ENCODE measurements at regions not wholly inside any gene's neighbourhood (a gene's known extent, or its start where the extent isn't known, plus 50 kb on each side); places are given as distances from the start of the nearest gene placed in this dataset.
"Not testable (repeated sequence)": the region's sequence is repeated elsewhere in the genome, so short reads cannot be mapped to it uniquely, and the experiment has no call there.

DNA sequence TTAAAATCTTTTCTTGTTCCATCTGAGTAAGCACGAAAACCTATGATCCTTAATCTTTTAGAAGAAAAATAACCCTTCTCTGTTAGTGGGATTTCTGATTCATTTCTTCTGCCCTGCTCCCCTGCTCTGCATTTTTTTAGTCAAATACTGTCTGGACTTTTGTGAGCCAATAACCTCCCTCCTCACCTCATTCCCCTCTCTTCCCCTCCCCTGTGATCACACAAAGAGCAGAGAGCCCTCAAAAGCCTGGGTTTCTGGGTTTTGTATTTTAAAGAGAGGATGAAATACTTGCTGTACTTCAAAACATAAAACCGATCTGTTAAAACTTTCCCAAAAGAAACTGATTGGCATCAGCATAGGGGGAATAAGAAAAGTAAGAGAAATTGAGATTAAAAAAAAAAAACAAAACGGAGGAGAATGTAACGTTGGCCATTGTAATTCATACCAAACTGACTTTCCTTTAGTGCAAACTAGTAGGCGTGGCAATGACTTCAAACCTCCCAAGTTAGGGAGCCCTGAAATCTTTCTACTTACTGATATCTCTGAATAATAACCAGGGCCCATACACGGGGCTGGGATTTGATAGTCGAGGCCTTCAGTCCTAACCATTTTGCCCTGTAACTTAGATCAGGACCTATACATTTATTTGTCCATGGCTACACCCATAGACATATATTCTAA lies 232.9 kb downstream of the TM9SF2 start:
- no peak for DNase-seq (ENCODE audit: low spot score)

- no peak for DNase-seq (ENCODE audit: low spot score)
Measured at GRCh38 chr13:99733346-99733745, 232.1 kb downstream of the TM9SF2 start.

DNA sequence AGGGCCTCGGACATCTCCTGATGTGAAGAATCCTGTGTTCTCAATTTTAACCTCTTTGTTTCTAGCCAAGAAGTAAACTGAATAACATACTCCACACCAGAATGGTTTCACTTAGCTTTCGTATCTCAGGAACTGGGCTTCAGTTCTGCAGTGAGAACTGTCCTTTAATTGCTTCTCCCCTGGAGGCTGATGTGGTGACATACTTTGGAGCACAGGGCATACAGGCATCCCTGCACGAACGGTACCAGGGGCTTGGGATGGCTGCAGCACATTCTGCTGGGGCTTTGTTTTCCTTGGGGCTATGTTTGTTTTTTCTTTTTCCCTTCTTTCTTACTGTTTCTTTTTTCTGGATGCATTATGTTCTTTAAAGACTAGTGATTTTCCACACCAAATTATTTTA lies 230.5 kb downstream of the TM9SF2 start:
- no peak for DNase-seq (ENCODE audit: low spot score)

DNA sequence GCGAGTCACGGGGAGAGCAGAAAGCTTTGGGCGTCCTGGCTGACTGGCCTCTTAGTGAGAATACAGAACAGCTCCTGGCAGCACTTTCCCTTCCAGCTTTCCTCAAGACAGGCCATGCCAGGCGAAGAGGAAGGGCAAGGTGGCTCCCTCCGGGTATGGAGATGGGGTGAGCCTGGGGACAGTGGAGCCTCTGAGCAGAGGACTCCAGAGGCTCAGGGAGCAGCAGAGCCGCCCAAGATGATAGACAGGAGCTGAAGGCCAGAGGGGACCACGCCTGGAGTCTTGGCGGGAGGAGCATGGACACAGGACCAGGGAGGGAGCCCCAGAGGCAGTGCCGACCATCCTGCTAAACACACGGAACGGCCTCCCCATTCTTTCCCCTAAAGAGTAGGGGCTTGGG lies 229.1 kb downstream of the TM9SF2 start:
- DNase-seq (ENCODE audit: low spot score): no peak

- DNase-seq (ENCODE audit: low spot score): no peak
Measured at GRCh38 chr13:99729745-99730144, 228.5 kb downstream of the TM9SF2 start.

GRCh38 chr13:99727651-99728050 lies 226.4 kb downstream of the TM9SF2 start:
- DNase-seq (ENCODE audit: low spot score): not testable (repeated sequence)

DNA sequence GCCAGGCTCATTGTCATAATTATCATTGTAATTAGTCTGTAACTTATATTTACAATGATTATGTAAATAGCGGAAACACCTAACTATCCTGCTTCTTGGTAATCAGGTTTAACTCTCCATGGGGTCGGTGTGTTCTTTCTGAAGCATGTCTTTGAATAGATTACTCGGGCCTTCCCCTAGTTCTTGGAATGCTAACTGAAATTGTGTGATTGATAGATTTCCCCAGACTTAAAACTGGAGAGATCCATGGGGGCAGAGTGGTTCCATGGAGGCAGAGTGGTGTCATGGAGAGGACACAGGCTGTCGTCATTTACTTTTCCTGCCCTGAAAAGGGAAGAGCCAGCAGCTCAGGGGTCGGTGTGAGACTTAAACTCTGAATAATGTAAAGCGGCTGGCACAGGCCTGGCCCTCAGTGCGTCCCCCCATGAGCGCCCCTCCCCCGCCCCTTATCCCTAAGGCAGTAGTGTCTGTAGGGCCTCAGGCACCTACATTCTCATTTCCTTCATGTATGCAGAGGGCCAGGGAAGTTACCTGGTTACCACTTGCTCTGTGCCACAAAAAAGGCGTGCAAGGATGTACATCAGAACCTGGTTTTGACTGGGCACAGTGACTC lies 225.1 kb downstream of the TM9SF2 start:
- DNase-seq (ENCODE audit: low spot score): no peak

- no peak for DNase-seq (ENCODE audit: low spot score)
Measured at GRCh38 chr13:99725644-99726043, 224.4 kb downstream of the TM9SF2 start.

DNA sequence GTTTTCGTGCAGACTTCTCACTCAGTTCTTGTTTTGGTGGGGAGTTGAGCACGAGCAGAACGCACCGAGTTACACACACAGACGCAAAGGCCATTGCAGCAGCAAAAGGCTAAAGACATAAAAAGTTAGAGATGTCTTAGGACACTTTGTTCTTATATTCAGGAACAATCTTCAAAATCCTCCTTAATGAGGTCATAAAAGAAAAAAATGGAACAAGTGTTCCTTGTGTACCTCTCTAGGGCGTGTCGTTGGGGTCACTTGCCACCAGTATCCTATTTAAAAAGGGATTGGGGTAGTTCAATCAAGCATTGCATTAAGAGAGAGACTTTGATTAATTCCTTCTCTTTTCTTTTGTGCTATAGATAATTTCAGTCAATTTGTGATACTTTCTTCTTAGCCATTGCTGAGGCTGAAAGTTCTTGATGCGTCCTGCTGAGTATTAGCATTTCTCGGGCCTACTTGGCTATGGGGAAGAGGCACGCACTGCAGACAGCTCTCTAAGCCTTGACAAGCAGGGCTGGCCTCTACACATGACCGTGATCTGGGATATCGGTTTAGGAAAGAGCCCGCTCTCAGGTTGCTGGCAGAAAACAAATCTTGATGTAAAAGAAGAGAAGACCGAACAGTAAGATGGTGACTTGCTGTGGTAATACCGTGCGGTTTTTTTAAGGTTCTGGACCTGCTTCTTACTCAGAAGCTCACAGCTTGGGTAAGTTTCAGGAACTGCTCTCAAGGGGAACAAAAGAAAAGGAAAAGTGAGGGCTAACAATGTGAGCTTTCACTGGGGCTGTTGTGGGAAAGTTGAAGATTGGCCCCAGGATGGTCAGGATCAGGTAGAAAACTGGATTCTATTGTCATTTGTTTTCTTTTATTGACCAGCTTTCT lies 223.6 kb downstream of the TM9SF2 start:
- DNase-seq (ENCODE audit: low spot score): no peak

DNA sequence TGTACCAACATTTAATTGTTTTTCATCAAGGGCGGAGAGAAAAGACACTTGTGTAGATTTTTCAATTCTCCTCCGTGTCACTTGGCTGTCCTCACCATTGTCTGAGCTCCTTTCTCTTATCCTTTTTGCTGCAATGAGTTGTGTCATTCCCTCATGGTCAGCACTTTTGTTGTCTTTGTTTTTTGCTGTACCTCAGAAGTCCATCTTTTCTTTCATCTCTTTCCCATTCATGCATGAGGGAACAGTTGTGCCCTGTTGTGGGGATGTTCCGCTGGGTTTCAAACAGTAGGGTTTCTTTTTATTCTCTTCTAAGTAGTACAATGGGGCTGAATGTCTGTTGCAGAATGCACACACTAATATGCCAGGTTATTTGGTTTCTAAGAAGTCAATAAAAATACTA lies 222.6 kb downstream of the TM9SF2 start:
- no peak for DNase-seq (ENCODE audit: low spot score)

DNA sequence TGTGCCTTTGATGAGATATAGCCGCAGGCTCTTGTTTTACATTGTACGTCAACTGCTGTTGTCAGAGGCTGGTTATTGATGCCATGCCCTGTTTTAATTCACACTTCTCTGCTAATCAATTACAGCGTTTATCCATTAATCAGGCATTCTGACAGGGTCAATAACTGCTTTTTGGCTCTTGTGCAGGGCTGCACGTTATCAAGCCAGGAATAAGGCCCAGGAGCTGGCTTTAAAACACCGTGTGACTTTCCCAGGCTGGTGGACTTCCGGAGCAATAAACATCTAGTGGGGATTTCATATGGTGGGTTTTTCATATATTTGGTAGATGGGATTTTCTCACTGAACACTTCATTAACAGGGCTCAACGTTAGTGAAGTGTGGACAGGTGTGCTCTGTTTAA lies 221.7 kb downstream of the TM9SF2 start:
- no peak for DNase-seq (ENCODE audit: low spot score)

GRCh38 chr13:99722338-99722818 lies 221.1 kb downstream of the TM9SF2 start:
- no peak for DNase-seq (ENCODE audit: low spot score)

DNA sequence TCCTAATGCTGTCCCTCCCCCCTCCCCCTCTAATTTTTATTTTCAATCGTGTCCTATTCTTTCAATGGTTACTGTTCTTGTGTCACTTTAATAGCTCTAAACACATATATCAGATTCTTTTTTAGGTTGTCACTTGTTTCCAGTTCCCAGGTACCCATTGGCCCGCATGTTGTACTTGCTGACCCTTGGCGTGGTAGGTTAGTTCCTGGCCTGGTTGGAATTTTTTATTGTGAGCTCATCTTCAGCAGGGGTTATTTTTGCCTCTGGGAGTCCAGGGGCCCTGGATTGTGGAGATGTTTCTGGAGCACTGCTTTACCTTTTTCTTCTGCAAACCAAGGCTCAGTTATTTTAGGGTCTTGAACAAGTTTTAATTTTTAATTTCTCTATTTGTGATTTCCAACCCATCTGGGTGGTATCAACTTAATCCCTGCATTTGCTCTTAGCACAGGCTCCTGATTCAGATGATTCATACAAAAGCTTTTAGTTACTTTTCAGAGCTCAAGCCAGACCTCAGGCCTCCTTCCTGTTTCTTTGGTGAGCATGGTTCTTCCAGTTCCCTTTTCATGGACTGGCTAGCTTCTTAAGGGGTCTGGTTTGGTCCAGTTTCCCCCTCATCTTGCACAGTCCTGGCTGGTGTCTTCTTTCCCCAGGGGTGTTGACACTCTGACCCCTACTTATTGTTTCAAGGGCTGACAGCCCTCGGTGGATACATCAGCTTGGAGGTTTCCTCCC lies 220.5 kb downstream of the TM9SF2 start:
- DNase-seq (ENCODE audit: low spot score): no peak

GRCh38 chr13:99717959-99718674 lies 216.8 kb downstream of the TM9SF2 start:
- no peak for DNase-seq (ENCODE audit: low spot score)

GRCh38 chr13:99709134-99709533 lies 207.9 kb downstream of the TM9SF2 start:
- DNase-seq (ENCODE audit: low spot score): no peak

GRCh38 chr13:99704390-99704789 lies 203.1 kb downstream of the TM9SF2 start:
- DNase-seq (ENCODE audit: low spot score): no peak

DNA sequence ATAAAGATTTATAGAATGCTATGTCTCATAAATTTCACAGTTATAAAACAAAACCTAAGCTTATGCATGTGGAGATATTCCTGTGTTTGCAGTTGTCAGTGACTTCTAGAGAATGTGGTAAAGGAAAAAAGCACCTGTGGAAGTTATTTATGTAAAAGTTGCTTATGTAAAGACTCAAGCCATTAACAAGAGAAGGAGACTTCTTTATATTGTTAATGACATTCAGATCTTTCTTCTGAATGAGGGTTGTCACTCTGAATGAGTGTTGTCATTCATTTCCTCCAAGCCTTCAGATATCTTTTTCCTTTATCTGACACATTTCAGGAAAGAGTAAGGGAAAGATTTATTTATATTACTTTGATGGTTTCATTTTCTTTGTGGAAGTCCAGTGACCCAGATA lies 202.6 kb downstream of the TM9SF2 start:
- no peak for DNase-seq (ENCODE audit: low spot score)

DNA sequence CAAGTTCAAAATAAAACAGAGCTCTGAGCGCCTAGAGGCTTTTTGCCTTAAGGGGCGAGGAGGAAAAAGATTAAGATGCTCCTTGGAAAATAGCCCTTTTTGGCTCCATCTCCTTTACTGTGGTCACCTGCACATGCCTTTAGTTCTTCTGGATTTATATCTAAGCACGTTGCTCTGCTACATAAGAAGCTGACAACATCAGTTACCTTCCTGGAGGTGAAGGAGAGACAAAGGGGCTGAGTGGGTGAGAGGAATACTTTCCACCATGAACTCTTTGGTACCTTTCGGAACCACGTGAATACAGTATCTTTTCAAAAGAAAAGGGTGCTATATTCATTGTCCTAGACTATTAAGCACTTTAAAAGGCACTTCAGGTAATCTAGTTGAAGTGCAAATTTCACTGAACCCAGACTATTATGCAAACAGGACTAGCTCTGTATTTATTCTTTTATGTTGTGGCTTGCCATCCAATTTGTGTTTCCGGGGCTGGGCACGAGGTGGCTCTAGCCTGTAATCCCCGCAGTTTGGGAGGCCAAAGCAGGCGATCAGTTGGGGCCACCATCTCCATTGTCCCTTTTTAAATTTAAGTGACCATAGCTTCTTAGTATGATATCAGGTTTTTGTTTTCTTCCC lies 201.5 kb downstream of the TM9SF2 start:
- no peak for DNase-seq (ENCODE audit: low spot score)

DNA sequence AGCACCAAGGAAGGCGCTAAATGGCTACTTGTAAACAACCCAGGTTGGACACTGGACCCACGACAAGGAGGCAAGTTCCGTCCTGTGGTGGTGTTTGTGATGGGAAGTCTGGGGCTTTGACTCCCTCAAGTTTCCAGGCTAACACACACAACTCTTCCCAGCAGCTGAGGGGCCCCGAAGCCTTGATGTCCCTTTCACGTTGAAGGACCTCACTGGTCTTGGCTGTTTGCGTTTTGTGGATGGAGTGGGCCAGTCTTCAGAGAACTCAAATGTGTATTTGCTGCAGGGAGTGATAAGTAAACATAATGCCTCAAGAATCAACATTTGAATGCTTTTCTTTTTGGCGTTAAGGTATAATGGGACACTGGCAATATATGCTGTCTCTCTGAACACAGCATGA lies 199.2 kb downstream of the TM9SF2 start:
- no peak for DNase-seq (ENCODE audit: low spot score)

- DNase-seq (ENCODE audit: low spot score): no peak
Measured at GRCh38 chr13:99698816-99699099, 197.5 kb downstream of the TM9SF2 start.
